GM12891 (cell line): ENCODE measurements at regions not wholly inside any gene's neighbourhood (a gene's known extent, or its start where the extent isn't known, plus 50 kb on each side); places are given as distances from the start of the nearest gene placed in this dataset.
A peak's percentile ranks its signal among the peaks of the same experiment; 100 is the strongest.

ENCODE experiments used
- DNase-seq: peaks from one replicate; pipeline ENCODE4 v3.0.0; 2011; ENCODE audit warnings: low spot score; ENCODE audit not compliant: insufficient read length
- FAIRE-seq: peaks from 2 replicates; lab custom pipeline; 2011; peaks lifted over from hg19 to GRCh38; lab: Jason Lieb, UNC
- PAX5 ChIP-seq: IDR thresholded peaks from 2 replicates; pipeline ENCODE4 v1.6.1; 2011; ENCODE audit warnings: low read length, moderate library complexity, mild to moderate bottlenecking; ENCODE audit not compliant: insufficient read depth, severe bottlenecking
- POLR2A ChIP-seq: IDR thresholded peaks from 2 replicates; pipeline ENCODE4 v1.6.1; 2011; ENCODE audit warnings: low read depth, low read length, control low read depth
- POLR2AphosphoS5 ChIP-seq: IDR thresholded peaks from 2 replicates; pipeline ENCODE4 v1.6.1; 2011; ENCODE audit warnings: low read depth, low read length, control low read depth
- POU2F2 ChIP-seq: IDR thresholded peaks from 2 replicates; pipeline ENCODE4 v1.6.1; 2011; ENCODE audit warnings: low read depth, mild to moderate bottlenecking, control low read depth, low read length, moderate library complexity
- SPI1 ChIP-seq: IDR thresholded peaks from 2 replicates; pipeline ENCODE4 v1.6.1; 2011; ENCODE audit warnings: low read depth, low read length, control low read depth
- TAF1 ChIP-seq: IDR thresholded peaks from 2 replicates; pipeline ENCODE4 v1.6.1; 2011; ENCODE audit warnings: low read depth, low read length, control low read depth

DNA sequence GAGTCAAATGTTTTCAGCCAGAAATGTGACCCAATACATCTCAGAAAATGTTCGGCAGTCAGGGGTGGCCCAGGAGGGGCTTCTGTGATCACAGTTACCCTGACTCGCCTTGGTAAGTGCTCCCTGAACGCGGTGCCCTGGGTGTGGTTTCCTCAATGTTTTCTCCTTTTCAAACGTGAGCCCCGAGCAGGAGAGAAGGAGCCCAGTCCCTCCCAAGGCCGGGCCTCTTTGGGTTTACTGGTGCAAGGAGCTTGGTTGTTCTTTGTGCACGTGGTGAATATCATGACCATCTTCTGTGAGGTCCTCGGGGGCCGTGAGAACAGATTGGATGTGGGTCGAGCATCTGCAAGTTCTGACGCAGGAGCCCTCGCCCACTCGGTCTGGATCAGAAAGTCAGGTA, 55.8 kb upstream of the VIPR2 start:
- TF ChIP-seq SPI1 = no peak
- no peak for TF ChIP-seq TAF1
- TF ChIP-seq POU2F2 = no peak
- TF ChIP-seq POLR2AphosphoS5 = no peak
- no peak for TF ChIP-seq PAX5
- no peak for TF ChIP-seq POLR2A
- no peak for FAIRE-seq
- DNase-seq = no peak

GRCh38 chr7:159198016-159198724, 53.5 kb upstream of the VIPR2 start:
- DNase-seq (no peak), FAIRE-seq (no peak)
- no peak for TF ChIP-seq SPI1
- TF ChIP-seq POLR2AphosphoS5 = no peak
- TF ChIP-seq PAX5 = no peak
- TF ChIP-seq POLR2A = no peak
- no peak for TF ChIP-seq TAF1
- no peak for TF ChIP-seq POU2F2

GRCh38 chr7:159197066-159197975, 52.7 kb upstream of the VIPR2 start:
- TF ChIP-seq SPI1 = no peak
- no peak for TF ChIP-seq POLR2A
- TF ChIP-seq POLR2AphosphoS5 = no peak
- no peak for TF ChIP-seq POU2F2
- TF ChIP-seq TAF1 = no peak
- TF ChIP-seq PAX5 = no peak
- DNase-seq = peak; percentile 22
- no peak for FAIRE-seq

DNA sequence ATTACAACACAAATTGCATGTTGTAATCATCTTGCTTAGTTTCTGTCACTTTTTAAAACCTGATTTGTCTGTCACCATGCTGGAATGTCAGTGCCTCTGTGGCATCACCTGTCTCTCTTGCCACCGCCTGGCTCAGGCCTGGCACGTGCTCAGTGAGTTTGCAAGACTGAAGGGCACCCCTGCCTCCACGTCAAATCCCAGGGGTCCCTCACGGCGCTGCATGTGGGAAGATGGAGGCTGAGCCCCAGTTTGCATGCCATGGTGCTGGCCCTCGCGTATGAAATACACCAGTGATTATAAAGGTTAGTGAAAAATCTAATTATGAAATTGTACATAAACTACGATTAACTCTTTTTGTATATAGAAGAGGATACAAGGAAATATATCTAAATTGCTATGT, 51.9 kb upstream of the VIPR2 start:
- FAIRE-seq = no peak
- DNase-seq = no peak
- TF ChIP-seq TAF1 = no peak
- no peak for TF ChIP-seq POLR2A
- no peak for TF ChIP-seq PAX5
- TF ChIP-seq POLR2AphosphoS5 = no peak
- TF ChIP-seq POU2F2 = no peak
- TF ChIP-seq SPI1 = no peak

- no peak for TF ChIP-seq POU2F2
- TF ChIP-seq POLR2AphosphoS5 = no peak
- no peak for TF ChIP-seq SPI1
- TF ChIP-seq PAX5 = no peak
- no peak for TF ChIP-seq POLR2A
- TF ChIP-seq TAF1 = no peak
- DNase-seq = no peak
- FAIRE-seq = no peak
These were observed 51.3 kb upstream of the VIPR2 start for GRCh38 chr7:159195946-159196345.
